IMR-90 (cell line): ENCODE measurements at regions not wholly inside any gene's neighbourhood (a gene's known extent, or its start where the extent isn't known, plus 50 kb on each side); places are given as distances from the start of the nearest gene placed in this dataset.

Experiments used
- ATAC-seq: fragments of 200-7000 bp; cut with Tn5 transposase; 2 replicates; pipeline ENCODE4 v1.9.1; 2020; ENCODE audit warnings: low read depth, mild to moderate bottlenecking, moderate library complexity
- BruUV-seq: library from RNA; stranded (reverse); fragments of 400-500 nt; replicated peaks from 2 replicates; lab custom pipeline; 2021; lab: Mats Ljungman, UMichigan
- CTCF ChIA-PET: fragments of 300-600 bp; formaldehyde crosslinking; extraction: SDS; loops from one replicate; lab custom pipeline; 2021; ENCODE audit warnings: antibody characterized with exemption; lab: Yijun Ruan, JAX
- POLR2A ChIA-PET: fragments of 300-600 bp; sonication (Branson Sonifier 250); formaldehyde crosslinking; loops from one replicate; lab custom pipeline; 2022; ENCODE audit warnings: antibody characterized with exemption; ENCODE audit not compliant: unreplicated experiment; lab: Charles Lee
- DNase-seq: peaks from one replicate; pipeline ENCODE4 v3.0.0; 2013
- H2AFZ ChIP-seq: replicated peaks from 2 replicates; pipeline ENCODE3; 2013; ENCODE audit warnings: low read length, mild to moderate bottlenecking; ENCODE audit not compliant: poor library complexity
- H2AK5ac ChIP-seq: 2 replicates; pipeline ENCODE4 v1.6.1; 2013; ENCODE audit warnings: low read depth, low read length, inconsistent platforms
- H2AK9ac ChIP-seq: replicated peaks from 2 replicates; pipeline ENCODE3; 2013; ENCODE audit warnings: mild to moderate bottlenecking, low read depth, low read length, moderate library complexity; ENCODE audit not compliant: poor library complexity
- H2BK120ac ChIP-seq: 2 replicates; pipeline ENCODE4 v1.6.1; 2013; ENCODE audit warnings: low read depth, low read length, inconsistent platforms
- H2BK15ac ChIP-seq: 3 replicates; pipeline ENCODE4 v1.6.1; 2013; ENCODE audit warnings: low read depth, low read length, inconsistent platforms
- H2BK20ac ChIP-seq: 2 replicates; pipeline ENCODE4 v1.6.1; 2013; ENCODE audit warnings: low read depth, mild to moderate bottlenecking, inconsistent platforms, low read length, moderate library complexity
- H2BK5ac ChIP-seq: 2 replicates; pipeline ENCODE4 v1.6.1; 2013; ENCODE audit warnings: mild to moderate bottlenecking, low read depth, low read length, inconsistent platforms; ENCODE audit not compliant: poor library complexity, severe bottlenecking
- H3K14ac ChIP-seq: replicated peaks from 2 replicates; pipeline ENCODE4 v1.6.1; 2013; ENCODE audit warnings: low read depth, low read length, inconsistent platforms
- H3K18ac ChIP-seq: 2 replicates; pipeline ENCODE4 v1.6.1; 2013; ENCODE audit warnings: low read depth, low read length, control low read depth
- H3K23ac ChIP-seq: 2 replicates; pipeline ENCODE4 v1.6.1; 2013; ENCODE audit warnings: low read depth, low read length, inconsistent platforms
- H3K27ac ChIP-seq: 2 replicates; pipeline ENCODE4 v1.5.1; 2013; ENCODE audit warnings: mild to moderate bottlenecking, control low read depth, low read length; ENCODE audit not compliant: insufficient read depth
- H3K27me3 ChIP-seq: 2 replicates; pipeline ENCODE4 v1.6.1; 2013; ENCODE audit warnings: low read length; ENCODE audit not compliant: control insufficient read depth, insufficient read depth
- H3K36me3 ChIP-seq: 2 replicates; pipeline ENCODE4 v1.6.1; 2013; ENCODE audit warnings: low read length, mixed read lengths; ENCODE audit not compliant: control insufficient read depth, insufficient read depth
- H3K4ac ChIP-seq: 2 replicates; pipeline ENCODE4 v1.6.1; 2013; ENCODE audit warnings: low read depth, low read length, inconsistent platforms
- H3K4me1 ChIP-seq: 2 replicates; pipeline ENCODE4 v1.6.1; 2013; ENCODE audit warnings: low read length, mixed read lengths; ENCODE audit not compliant: control insufficient read depth, insufficient read depth
- H3K4me2 ChIP-seq: 2 replicates; pipeline ENCODE4 v1.6.1; 2013; ENCODE audit warnings: low read depth, mild to moderate bottlenecking, control low read depth, low read length, moderate library complexity
- H3K4me3 ChIP-seq: 2 replicates; pipeline ENCODE4 v1.5.1; 2013; ENCODE audit warnings: low read depth, mild to moderate bottlenecking, control low read depth, low read length, moderate library complexity; ENCODE audit not compliant: insufficient read depth
- H3K56ac ChIP-seq: 2 replicates; pipeline ENCODE4 v1.6.1; 2013; ENCODE audit warnings: low read length, inconsistent platforms; ENCODE audit not compliant: insufficient read depth; ENCODE audit errors: extremely low read depth
- H3K79me1 ChIP-seq, 2 experiments: 2 replicates each; pipeline ENCODE4 v1.6.1; 2013; ENCODE audit warnings: low read length in 2 of 2, inconsistent platforms in 1 of 2, low read depth in 1 of 2
- H3K9ac ChIP-seq: 2 replicates; pipeline ENCODE4 v1.6.1; 2013; ENCODE audit warnings: low read depth, low read length, control low read depth
- H3K9me1 ChIP-seq: 2 replicates; pipeline ENCODE4 v1.6.1; 2013; ENCODE audit warnings: low read length, inconsistent platforms; ENCODE audit not compliant: insufficient read depth
- H3K9me3 ChIP-seq: 2 replicates; pipeline ENCODE4 v1.6.1; 2013; ENCODE audit warnings: low read length; ENCODE audit not compliant: control insufficient read depth, insufficient read depth
- H4K20me1 ChIP-seq: 2 replicates; pipeline ENCODE4 v1.6.1; 2013; ENCODE audit warnings: low read length, inconsistent platforms; ENCODE audit not compliant: insufficient read depth
- H4K5ac ChIP-seq: 2 replicates; pipeline ENCODE4 v1.6.1; 2013; ENCODE audit warnings: mild to moderate bottlenecking, low read depth, low read length, control low read depth
- H4K8ac ChIP-seq, 2 experiments: 2 replicates each; pipeline ENCODE4 v1.6.1; 2013; ENCODE audit warnings: low read depth in 2 of 2, low read length in 2 of 2, control low read depth in 1 of 2, inconsistent platforms in 1 of 2
- H4K91ac ChIP-seq: 2 replicates; pipeline ENCODE4 v1.6.1; 2013; ENCODE audit warnings: low read depth, low read length, inconsistent platforms; ENCODE audit not compliant: insufficient read depth
- BHLHE40 ChIP-seq: fragments of 150-350 bp; IDR thresholded peaks from 2 replicates; pipeline ENCODE4 v1.6.1; 2016; ENCODE audit warnings: mild to moderate bottlenecking, low read depth, low read length
- CHD1 ChIP-seq: IDR thresholded peaks from 2 replicates; pipeline ENCODE4 v1.6.1; 2012; ENCODE audit warnings: low read depth, low read length, improper control_type of control experiment
- MAFK ChIP-seq: IDR thresholded peaks from 2 replicates; pipeline ENCODE4 v1.6.1; 2012; ENCODE audit warnings: low read depth, low read length, improper control_type of control experiment
- POLR2A ChIP-seq: IDR thresholded peaks from 2 replicates; pipeline ENCODE4 v1.6.1; 2012; ENCODE audit warnings: mild to moderate bottlenecking, low read depth, low read length
- RAD21 ChIP-seq: IDR thresholded peaks from 2 replicates; pipeline ENCODE4 v1.6.1; 2012; ENCODE audit warnings: low read length, improper control_type of control experiment
- RCOR1 ChIP-seq: IDR thresholded peaks from 2 replicates; pipeline ENCODE4 v1.6.1; 2012; ENCODE audit warnings: mild to moderate bottlenecking, low read length, improper control_type of control experiment; ENCODE audit not compliant: insufficient replicate concordance
- RFX5 ChIP-seq: IDR thresholded peaks from 2 replicates; pipeline ENCODE4 v1.8.0; 2012; ENCODE audit warnings: low read depth, mild to moderate bottlenecking, low read length, moderate library complexity
- SMC3 ChIP-seq: fragments of 150-350 bp; IDR thresholded peaks from 2 replicates; pipeline ENCODE4 v1.6.1; 2016; ENCODE audit warnings: low read depth, mild to moderate bottlenecking, antibody characterized with exemption, low read length, moderate library complexity
- WGBS, 2 experiments: methylation state at CpG; one replicate each; pipeline versions ENCODE4 v1.1.5 to v1.1.7; 2013; ENCODE audit warnings: missing lambda C conversion rate in 2 of 2; ENCODE audit not compliant: insufficient read length in 1 of 2; ENCODE audit errors: extremely low coverage in 2 of 2; 5-methylcytosine and 5-hydroxymethylcytosine counted together
- dilution Hi-C: fragments of 300-500 bp; cut with HindIII; formaldehyde crosslinking; loops from one replicate; pipeline ENCODE4 v1.14.3; 2018; ENCODE audit warnings: low sequenced_read_pairs; ENCODE audit not compliant: unreplicated experiment
- in situ Hi-C: fragments of 300-500 bp; cut with MboI; formaldehyde crosslinking; loops from 3 replicates; pipeline ENCODE4 v1.14.3; 2019; ENCODE audit warnings: low sequenced_read_pairs, inconsistent platforms, mixed read lengths
- intact Hi-C: fragments of 100-400 bp; cut with micrococcal nuclease; formaldehyde crosslinking; loops from 2 replicates; pipeline ENCODE4 v1.10.0; 2022

- Histone ChIP-seq H3K36me3 (no peaks in the 10 kb centered on the region), H3K23ac (no peak overlapping the region), H2AK9ac (no peak overlapping the region), H3K27me3 (no peaks in the 10 kb centered on the region), H3K4me2 (no peak overlapping the region), H3K27ac (no peak overlapping the region), H4K5ac (no peak overlapping the region), H2AFZ (no peak overlapping the region), H2AK5ac (no peak overlapping the region), H3K9me3 (no peaks in the 10 kb centered on the region), H3K4ac (no peak overlapping the region), H2BK120ac (no peak overlapping the region), H3K4me3 (no peak overlapping the region), H3K56ac (no peak overlapping the region), H3K14ac (no peak overlapping the region), H3K79me1 (no peaks in the 10 kb centered on the region), H3K9ac (no peak overlapping the region), H4K8ac (no peak overlapping the region), H2BK5ac (no peak overlapping the region), H4K91ac (no peak overlapping the region), H2BK15ac (no peak overlapping the region), H3K4me1 (no peaks in the 10 kb centered on the region), H3K18ac (no peak overlapping the region), H3K9me1 (no peaks in the 10 kb centered on the region), H2BK20ac (no peak overlapping the region), H4K20me1 (no peaks in the 10 kb centered on the region)
- in situ Hi-C loops = no loop called here
- WGBS, 2 experiments = no CpG with 5 or more reads among the region's 3 CpGs
- DNase-seq = no peak
- intact Hi-C loops = no loop called here
- POLR2A ChIA-PET = no interaction called here
- no TSS peak for BruUV-seq
- TF ChIP-seq CHD1 = no peak
- no peak for TF ChIP-seq RFX5
- TF ChIP-seq MAFK = no peak
- no peak for TF ChIP-seq BHLHE40
- no peak for TF ChIP-seq RCOR1
- no peak for TF ChIP-seq SMC3
- TF ChIP-seq POLR2A = no peak
- TF ChIP-seq RAD21 = no peak
- CTCF ChIA-PET = no interaction called here
- dilution Hi-C loops = no loop called here
- no peak for ATAC-seq
Observed at GRCh38 chr6:122068291-122068769, 331.1 kb upstream of the HSF2 start.
